NCI-H1048 (cell line): ENCODE measurements at regions not wholly inside any gene's neighbourhood (a gene's known extent, or its start where the extent isn't known, plus 50 kb on each side); places are given as distances from the start of the nearest gene placed in this dataset.
"Not testable (repeated sequence)": the region's sequence is repeated elsewhere in the genome, so short reads cannot be mapped to it uniquely, and the experiment has no call there.

Source experiments
- DNase-seq: peaks from one replicate; lab custom pipeline; 2025; lab: John Stamatoyannopoulos, UW

GRCh38 chr20:53773792-53774401 lies 180.3 kb upstream of the ZNF217 start:
- no peak for DNase-seq

- DNase-seq: not testable (repeated sequence)
Observed at GRCh38 chr20:53773066-53773791, 179.6 kb upstream of the ZNF217 start.

GRCh38 chr20:53769041-53769440 lies 175.4 kb upstream of the ZNF217 start:
- no peak for DNase-seq

- DNase-seq: no peak
Observed at GRCh38 chr20:53768329-53768728, 174.7 kb upstream of the ZNF217 start.

GRCh38 chr20:53767206-53767930 lies 173.7 kb upstream of the ZNF217 start:
- no peak for DNase-seq

GRCh38 chr20:53764415-53764800 lies 170.8 kb upstream of the ZNF217 start:
- DNase-seq: no peak

GRCh38 chr20:53763707-53764414 lies 170.2 kb upstream of the ZNF217 start:
- DNase-seq: no peak

GRCh38 chr20:53762423-53762798 lies 168.8 kb upstream of the ZNF217 start:
- not testable (repeated sequence) for DNase-seq

GRCh38 chr20:53760025-53760441 lies 166.4 kb upstream of the ZNF217 start:
- DNase-seq: no peak

GRCh38 chr20:53757472-53757913 lies 163.9 kb upstream of the ZNF217 start:
- no peak for DNase-seq

GRCh38 chr20:53755733-53756531 lies 162.3 kb upstream of the ZNF217 start:
- DNase-seq: no peak

- DNase-seq: no peak
Observed at GRCh38 chr20:53753880-53754459, 160.3 kb upstream of the ZNF217 start.

GRCh38 chr20:53752971-53753879 lies 159.6 kb upstream of the ZNF217 start:
- DNase-seq: no peak

GRCh38 chr20:53752583-53752970 lies 158.9 kb upstream of the ZNF217 start:
- no peak for DNase-seq

- DNase-seq: no peak
Observed at GRCh38 chr20:53751620-53752318, 158.1 kb upstream of the ZNF217 start.

GRCh38 chr20:53750827-53751619 lies 157.4 kb upstream of the ZNF217 start:
- no peak for DNase-seq

GRCh38 chr20:53749499-53749898 lies 155.9 kb upstream of the ZNF217 start:
- DNase-seq: no peak

GRCh38 chr20:53748821-53749421 lies 155.3 kb upstream of the ZNF217 start:
- no peak for DNase-seq
